HG03432 (cell line): ENCODE measurements at regions not wholly inside any gene's neighbourhood (a gene's known extent, or its start where the extent isn't known, plus 50 kb on each side); places are given as distances from the start of the nearest gene placed in this dataset.
"Not testable (repeated sequence)": the region's sequence is repeated elsewhere in the genome, so short reads cannot be mapped to it uniquely, and the experiment has no call there.

Experiments used
- ATAC-seq: cut with Tn5 transposase; IDR thresholded peaks from one replicate; pipeline ENCODE4 v1.9.1; 2021; ENCODE audit warnings: mild to moderate bottlenecking, moderate library complexity; ENCODE audit not compliant: unreplicated experiment

- no peak for ATAC-seq
Observed at GRCh38 chr14:28157887-28158791, 608.4 kb upstream of the FOXG1 start.

- no peak for ATAC-seq
Observed at GRCh38 chr14:28161040-28161439, 605.5 kb upstream of the FOXG1 start.

- no peak for ATAC-seq
Observed at GRCh38 chr14:28163233-28163632, 603.4 kb upstream of the FOXG1 start.

GRCh38 chr14:28163897-28164296 is 602.7 kb upstream of the FOXG1 start:
- no peak for ATAC-seq

- ATAC-seq, result not testable (repeated sequence)
Observed at GRCh38 chr14:28187902-28188830, 578.4 kb upstream of the FOXG1 start.

GRCh38 chr14:28196878-28197277 is 569.7 kb upstream of the FOXG1 start:
- no peak for ATAC-seq

GRCh38 chr14:28220391-28220790 is 546.2 kb upstream of the FOXG1 start:
- ATAC-seq, result no peak

- ATAC-seq, result no peak
Observed at GRCh38 chr14:28240909-28241308, 525.7 kb upstream of the FOXG1 start.

GRCh38 chr14:28242895-28243294 is 523.7 kb upstream of the FOXG1 start:
- ATAC-seq, result no peak

GRCh38 chr14:28243600-28243999 is 523.0 kb upstream of the FOXG1 start:
- no peak for ATAC-seq

GRCh38 chr14:28245216-28245615 is 521.4 kb upstream of the FOXG1 start:
- ATAC-seq, result no peak

- no peak for ATAC-seq
Observed at GRCh38 chr14:28247491-28247890, 519.1 kb upstream of the FOXG1 start.

GRCh38 chr14:28252124-28252523 is 514.5 kb upstream of the FOXG1 start:
- ATAC-seq, result not testable (repeated sequence)

- no peak for ATAC-seq
Observed at GRCh38 chr14:28254768-28255167, 511.8 kb upstream of the FOXG1 start.

- no peak for ATAC-seq
Observed at GRCh38 chr14:28264306-28264705, 502.3 kb upstream of the FOXG1 start.

- no peak for ATAC-seq
Observed at GRCh38 chr14:28272270-28272669, 494.3 kb upstream of the FOXG1 start.

GRCh38 chr14:28280530-28280929 is 486.1 kb upstream of the FOXG1 start:
- ATAC-seq, result no peak

- ATAC-seq, result no peak
Observed at GRCh38 chr14:28280997-28281598, 485.5 kb upstream of the FOXG1 start.

GRCh38 chr14:28284546-28285300 is 481.9 kb upstream of the FOXG1 start:
- ATAC-seq, result no peak

- no peak for ATAC-seq
Observed at GRCh38 chr14:28294834-28295440, 471.6 kb upstream of the FOXG1 start.
